Muscle layer of duodenum (tissue), 2 donors: ENCODE measurements at regions not wholly inside any gene's neighbourhood (a gene's known extent, or its start where the extent isn't known, plus 50 kb on each side); places are given as distances from the start of the nearest gene placed in this dataset.

ENCODE experiments used
- H3K27ac ChIP-seq: one replicate; pipeline ENCODE4 v1.7.0; 2013; ENCODE audit warnings: mild to moderate bottlenecking, low read length
- H3K27me3 ChIP-seq: one replicate; pipeline ENCODE4 v1.7.0; 2013; ENCODE audit warnings: low read depth, mild to moderate bottlenecking, control low read depth, low read length
- H3K36me3 ChIP-seq, 2 donors: one replicate each; pipeline ENCODE4 v1.7.0; 2013; ENCODE audit warnings: low read length in 2 of 2, control low read depth in 1 of 2, mild to moderate bottlenecking in 1 of 2; ENCODE audit not compliant: insufficient read depth in 2 of 2, control insufficient read depth in 1 of 2
- H3K4me1 ChIP-seq, 2 donors: one replicate each; pipeline ENCODE4 v1.7.0; 2013; ENCODE audit warnings: low read length in 2 of 2, mild to moderate bottlenecking in 2 of 2, control low read depth in 1 of 2, moderate library complexity in 1 of 2; ENCODE audit not compliant: insufficient read depth in 2 of 2, control insufficient read depth in 1 of 2
- H3K4me3 ChIP-seq, 2 donors: one replicate each; pipeline ENCODE4 v1.7.0; 2013; ENCODE audit warnings: low read length in 2 of 2, low read depth in 1 of 2, mild to moderate bottlenecking in 1 of 2
- H3K9me3 ChIP-seq, 2 donors: one replicate each; pipeline ENCODE4 v1.7.0; 2013; ENCODE audit warnings: low read length in 2 of 2, control low read depth in 1 of 2, mild to moderate bottlenecking in 1 of 2; ENCODE audit not compliant: control insufficient read depth in 1 of 2
- donor health status: healthy.

DNA sequence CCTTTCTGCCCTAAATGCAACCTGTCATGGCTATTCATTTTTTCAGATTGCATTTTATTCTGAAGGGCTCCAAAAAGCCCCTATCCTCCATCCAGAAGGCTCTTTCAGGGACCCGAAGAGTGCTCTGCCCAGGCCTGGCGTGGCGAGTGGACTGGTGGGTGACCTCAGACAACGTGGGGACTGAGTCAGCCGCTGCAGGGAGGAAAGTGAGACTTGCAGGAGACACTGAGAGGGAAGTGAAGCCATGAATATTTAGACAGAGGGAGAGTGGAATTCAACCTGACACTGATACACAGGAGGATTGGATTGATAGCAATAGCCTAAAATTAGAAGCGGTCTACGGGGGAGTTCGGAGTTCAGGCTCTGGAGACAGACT lies 63.6 kb upstream of the SIX2 start:
- no peak overlapping the region for H3K27ac ChIP-seq
- no peaks in the 10 kb centered on the region for H3K4me1 ChIP-seq
- no peak overlapping the region for H3K4me3 ChIP-seq
- no peaks in the 10 kb centered on the region for H3K27me3 ChIP-seq
- no peaks in the 10 kb centered on the region for H3K9me3 ChIP-seq
- H3K36me3 ChIP-seq, result no peaks in the 10 kb centered on the region

- no peaks in the 10 kb centered on the region for H3K36me3 ChIP-seq
- H3K27me3 ChIP-seq, result no peaks in the 10 kb centered on the region
- H3K9me3 ChIP-seq, result no peaks in the 10 kb centered on the region
- no peak overlapping the region for H3K4me3 ChIP-seq
- no peak overlapping the region for H3K27ac ChIP-seq
- no peaks in the 10 kb centered on the region for H3K4me1 ChIP-seq
Measured at GRCh38 chr2:45072064-45072861, 63.0 kb upstream of the SIX2 start.

DNA sequence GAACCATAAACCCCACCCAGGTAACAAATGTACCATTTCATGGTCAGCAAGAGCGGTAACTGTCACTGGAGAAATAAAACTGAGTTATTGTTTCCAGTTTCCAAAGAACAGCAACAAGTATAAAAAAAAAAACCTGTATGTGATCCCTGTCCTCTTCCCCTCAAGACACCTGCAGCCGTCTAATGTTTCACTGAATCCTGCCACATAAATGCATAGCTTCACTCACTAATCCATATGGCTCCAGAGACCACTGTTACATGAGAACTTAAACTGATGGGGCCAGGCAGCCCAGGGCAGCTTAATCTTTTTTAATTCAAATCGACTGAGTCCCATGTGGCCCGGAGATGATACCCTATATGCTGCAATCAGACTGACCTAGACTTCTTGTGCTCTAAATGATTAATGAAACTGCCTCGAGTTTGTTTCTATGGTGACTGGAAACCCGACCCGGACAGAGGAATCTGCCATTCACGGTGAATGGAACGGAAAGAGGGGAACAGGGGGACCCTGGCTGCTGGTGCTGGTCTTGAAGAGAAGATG lies 60.9 kb upstream of the SIX2 start:
- Histone ChIP-seq H3K36me3 (no peaks in the 10 kb centered on the region), H3K9me3 (no peaks in the 10 kb centered on the region), H3K27me3 (no peaks in the 10 kb centered on the region), H3K4me1 (no peaks in the 10 kb centered on the region), H3K27ac (no peak overlapping the region), H3K4me3 (no peak overlapping the region)

DNA sequence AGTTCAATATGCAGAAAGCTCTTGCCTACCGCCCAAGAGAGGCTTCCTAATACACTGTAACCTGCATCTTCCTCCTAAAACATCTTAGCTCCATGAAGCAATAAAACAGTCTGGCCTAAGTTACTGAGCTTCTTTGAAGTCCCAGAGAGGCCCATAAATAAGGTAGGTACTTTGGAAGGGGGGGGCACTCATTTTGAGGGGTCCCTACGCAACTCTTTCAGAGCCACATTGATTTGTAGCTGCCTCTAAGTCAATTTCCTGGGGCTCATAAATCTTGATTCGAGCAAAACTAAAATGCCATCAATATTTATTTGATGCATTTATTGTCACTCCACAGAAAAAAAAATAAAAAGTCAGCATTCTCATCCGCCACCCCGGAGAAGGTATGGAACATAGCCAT lies 60.4 kb upstream of the SIX2 start:
- Histone ChIP-seq H3K27me3 (no peaks in the 10 kb centered on the region), H3K4me1 (no peaks in the 10 kb centered on the region), H3K27ac (no peak overlapping the region), H3K4me3 (no peak overlapping the region), H3K36me3 (no peaks in the 10 kb centered on the region), H3K9me3 (no peaks in the 10 kb centered on the region)

DNA sequence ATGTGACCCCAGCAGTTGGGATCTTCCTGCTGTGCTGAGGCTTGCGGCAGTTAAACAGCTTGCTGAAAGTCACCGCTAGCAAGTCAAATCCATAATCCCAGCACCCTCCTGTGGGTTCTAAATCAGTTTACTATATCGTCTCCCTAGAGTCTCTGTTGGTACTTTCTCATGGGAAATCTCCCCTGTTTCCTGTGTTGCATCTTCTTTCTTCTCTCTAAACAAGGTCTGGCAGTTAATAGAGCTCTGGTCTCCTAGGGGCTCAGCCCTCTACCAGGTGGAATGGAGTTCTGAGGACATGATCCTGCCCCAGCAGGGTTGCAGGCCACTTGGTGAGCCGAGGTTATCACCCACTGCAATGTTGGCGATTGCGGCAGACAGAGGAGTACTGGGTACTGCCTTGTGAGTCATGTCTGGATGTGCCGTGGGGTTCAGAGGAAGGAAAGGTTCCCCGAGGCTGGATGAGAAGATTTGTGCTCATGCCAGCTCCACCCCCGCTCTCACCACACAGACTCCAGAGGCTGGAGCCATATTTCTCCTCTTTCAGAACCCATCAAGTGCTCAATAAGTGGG lies 59.4 kb upstream of the SIX2 start:
- no peak overlapping the region for H3K4me3 ChIP-seq
- no peaks in the 10 kb centered on the region for H3K27me3 ChIP-seq
- H3K4me1 ChIP-seq, result no peaks in the 10 kb centered on the region
- H3K36me3 ChIP-seq, result no peaks in the 10 kb centered on the region
- no peaks in the 10 kb centered on the region for H3K9me3 ChIP-seq
- H3K27ac ChIP-seq, result no peak overlapping the region

DNA sequence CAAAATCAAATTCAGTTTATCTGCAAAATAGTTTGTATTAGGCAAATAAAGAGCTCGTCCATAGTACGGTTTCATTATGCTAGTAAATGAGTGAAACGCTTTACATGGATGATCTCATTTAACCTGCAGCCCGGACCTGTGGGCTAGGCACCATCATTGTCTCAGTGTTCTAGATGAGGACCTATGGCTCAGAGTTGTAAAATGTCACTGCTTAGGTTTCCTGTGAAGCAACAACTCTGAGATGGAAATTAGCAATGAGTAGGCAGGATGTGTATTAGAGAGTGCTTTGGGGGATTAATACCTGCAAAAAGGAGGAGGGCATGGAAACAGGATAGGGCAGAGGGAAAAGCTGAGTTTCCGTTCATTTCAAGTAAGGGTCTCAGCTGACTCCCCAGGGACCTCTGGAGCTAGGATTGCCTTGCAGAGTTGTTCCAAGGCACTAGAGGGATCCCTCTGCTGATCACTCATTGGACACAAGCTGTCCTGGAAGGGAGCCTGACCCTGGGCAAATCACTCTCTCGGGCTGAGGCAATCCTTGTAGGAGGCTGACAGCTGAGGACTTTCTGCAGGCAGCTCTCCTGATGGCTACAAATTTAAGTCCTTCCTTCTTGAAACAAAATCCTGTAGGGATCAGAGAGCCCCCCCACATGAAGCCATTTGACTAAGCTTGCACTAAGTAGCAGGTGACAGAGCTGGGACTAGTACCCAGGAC lies 58.8 kb upstream of the SIX2 start:
- no peaks in the 10 kb centered on the region for H3K27me3 ChIP-seq
- H3K9me3 ChIP-seq, result no peaks in the 10 kb centered on the region
- H3K27ac ChIP-seq, result no peak overlapping the region

More for the DNA sequence above, 58.8 kb upstream of the SIX2 start:
- Histone ChIP-seq H3K4me3 (no peak overlapping the region), H3K36me3 (no peaks in the 10 kb centered on the region), H3K4me1 (no peaks in the 10 kb centered on the region)
